NCI-H2196 (cell line): ENCODE measurements at regions not wholly inside any gene's neighbourhood (a gene's known extent, or its start where the extent isn't known, plus 50 kb on each side); places are given as distances from the start of the nearest gene placed in this dataset.

Experiments
- DNase-seq: peaks from one replicate; lab custom pipeline; 2025; ENCODE audit not compliant: unreplicated experiment; lab: John Stamatoyannopoulos, UW

DNA sequence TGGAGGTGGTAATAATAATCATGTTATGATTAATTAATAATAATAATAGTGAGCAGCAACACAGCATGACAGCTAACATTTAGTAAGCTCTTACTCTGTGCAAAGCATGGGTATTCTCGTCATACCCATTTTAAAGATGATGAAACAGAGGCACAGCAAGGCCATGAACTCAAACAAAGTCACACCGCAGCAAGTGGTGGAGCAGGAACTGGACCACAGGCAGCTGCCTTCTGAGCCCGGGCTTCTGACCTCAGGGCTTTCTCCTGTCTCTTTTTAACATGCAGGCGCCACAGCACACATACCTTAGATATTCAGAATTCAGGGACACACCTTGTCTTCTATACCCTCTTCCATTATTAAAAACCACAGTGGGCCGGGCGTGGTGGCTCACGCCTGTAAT, 50.7 kb upstream of the SPATA12 start:
- DNase-seq: no peak

GRCh38 chr3:57009367-57009766, 51.1 kb upstream of the SPATA12 start:
- no peak for DNase-seq

GRCh38 chr3:57007521-57008460, 52.7 kb upstream of the SPATA12 start:
- no peak for DNase-seq

DNA sequence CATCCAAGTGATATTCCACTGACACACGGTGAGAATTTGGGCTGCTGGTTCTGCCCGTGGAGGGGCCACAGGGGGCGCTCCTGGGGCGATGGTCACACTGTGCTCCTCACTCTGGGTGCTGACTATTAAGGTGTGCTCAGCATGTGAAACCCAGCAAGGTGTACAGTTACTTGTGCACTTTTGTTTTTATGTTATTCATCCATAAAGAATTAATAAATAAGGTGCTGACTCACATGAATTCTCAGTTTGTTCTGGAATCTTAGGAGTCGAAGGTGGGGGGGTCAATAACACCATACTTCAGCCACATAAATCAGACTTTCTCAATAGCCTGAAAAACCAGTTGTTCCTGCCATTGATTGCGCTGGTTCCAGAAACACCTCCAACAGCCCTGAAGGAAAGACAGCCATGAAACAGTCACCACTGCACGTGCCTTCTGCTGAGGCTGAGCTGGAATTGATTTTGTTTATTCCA, 53.5 kb upstream of the SPATA12 start:
- DNase-seq: no peak

DNA sequence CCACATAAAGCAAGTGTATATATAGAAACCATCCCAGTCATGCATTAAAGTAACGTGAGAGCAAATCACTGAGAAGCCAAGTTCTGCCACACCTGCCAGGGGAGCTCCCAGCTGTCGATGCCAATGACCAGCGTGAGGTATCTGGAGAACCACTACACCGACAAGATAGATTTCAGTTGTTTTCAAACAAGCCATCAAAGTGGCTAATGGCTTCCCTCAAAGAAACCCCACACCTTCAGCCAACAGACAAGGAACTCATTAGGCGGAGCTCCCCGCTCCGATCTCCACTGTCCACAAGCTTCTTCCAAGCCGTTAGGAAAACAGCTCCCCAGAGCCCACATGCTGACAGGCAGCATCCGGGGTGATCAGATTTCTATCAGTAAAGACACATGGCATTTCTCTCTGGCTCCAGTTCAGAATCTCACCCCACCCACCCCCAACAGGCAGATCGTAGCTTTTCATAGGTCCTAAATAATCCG, 54.2 kb upstream of the SPATA12 start:
- DNase-seq: peak; percentile 57

- DNase-seq: no peak
These were observed 56.2 kb upstream of the SPATA12 start for GRCh38 chr3:57004229-57004628.

DNA sequence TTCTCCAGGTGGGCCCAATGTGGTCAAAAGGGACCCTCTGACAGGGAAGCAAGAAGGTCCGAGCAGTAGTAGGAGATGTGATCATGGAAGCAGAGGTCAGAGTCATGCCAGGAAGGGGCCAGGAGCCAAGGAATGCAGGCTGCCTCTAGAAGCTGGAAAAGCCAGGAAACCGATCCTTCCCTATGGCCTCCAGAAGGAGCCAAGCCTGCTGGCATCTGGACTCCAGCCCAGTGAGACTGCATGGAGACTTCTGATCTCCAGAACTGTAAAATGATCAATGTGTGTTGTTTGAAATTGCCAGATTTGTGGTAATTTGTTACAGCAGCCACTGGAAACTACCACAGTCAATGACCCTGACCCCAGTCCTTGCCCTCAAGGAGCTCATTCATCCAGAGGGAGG, 56.8 kb upstream of the SPATA12 start:
- peak; percentile 3 for DNase-seq

- no peak for DNase-seq
These were observed 59.1 kb upstream of the SPATA12 start for GRCh38 chr3:57001356-57001755.

DNA sequence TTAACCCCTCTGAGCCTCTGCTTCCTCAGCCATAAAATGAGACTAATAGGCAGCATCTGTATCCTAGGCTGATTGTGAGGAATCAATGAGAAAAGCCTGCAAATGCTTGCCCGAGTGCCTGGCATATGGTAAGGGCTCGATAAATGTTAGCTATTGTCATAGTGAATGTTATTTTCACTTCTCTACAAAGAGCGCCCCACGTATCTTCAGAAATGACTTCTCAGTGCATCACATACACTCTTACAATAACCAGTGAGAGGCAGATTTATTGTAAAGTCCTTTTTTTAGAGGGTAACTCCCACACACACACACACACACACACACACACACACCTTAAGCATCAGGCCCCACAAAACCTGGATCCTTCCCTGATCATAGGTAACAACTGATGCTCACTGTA, 60.5 kb upstream of the SPATA12 start:
- no peak for DNase-seq

DNA sequence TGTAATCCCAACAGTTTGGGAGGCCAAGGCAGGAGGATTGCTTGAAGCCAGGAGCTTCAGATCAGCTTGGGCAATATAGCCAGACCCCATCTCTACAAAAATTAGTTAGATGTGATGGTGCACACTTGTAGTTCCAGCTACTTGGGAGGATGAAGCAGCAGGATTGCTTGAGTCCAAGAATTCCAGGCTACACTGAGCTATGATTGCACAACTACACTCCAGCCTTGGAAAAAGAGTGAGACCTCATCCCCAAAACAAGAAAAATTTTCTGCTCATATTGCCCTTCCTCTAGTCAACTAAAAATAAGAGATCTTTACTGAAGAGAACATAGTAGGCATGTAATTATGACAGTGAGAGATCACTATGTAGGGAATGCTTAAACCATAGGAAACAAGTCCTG, 60.9 kb upstream of the SPATA12 start:
- DNase-seq: no peak

DNA sequence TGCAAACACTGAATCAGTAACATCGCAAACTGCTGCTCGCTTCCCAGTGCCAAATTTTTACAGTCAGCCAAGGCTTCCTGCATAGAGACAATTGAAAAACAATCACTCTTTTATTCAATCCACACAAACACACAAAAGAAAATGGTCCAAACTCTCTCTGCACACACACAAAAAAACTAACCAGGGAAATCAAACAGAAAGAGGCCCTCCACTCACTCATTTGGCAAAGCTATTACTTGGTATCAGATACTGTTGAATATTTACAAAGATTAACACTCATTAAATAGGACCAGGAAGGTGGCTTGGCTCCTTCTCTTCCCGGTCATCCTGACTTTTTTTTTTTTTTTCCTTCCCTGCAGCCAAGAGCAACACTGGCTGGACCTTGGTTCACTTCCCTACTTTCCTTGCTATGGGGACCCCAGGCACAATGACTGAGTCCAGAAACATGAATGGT, 62.4 kb upstream of the SPATA12 start:
- DNase-seq: peak; percentile 4

DNA sequence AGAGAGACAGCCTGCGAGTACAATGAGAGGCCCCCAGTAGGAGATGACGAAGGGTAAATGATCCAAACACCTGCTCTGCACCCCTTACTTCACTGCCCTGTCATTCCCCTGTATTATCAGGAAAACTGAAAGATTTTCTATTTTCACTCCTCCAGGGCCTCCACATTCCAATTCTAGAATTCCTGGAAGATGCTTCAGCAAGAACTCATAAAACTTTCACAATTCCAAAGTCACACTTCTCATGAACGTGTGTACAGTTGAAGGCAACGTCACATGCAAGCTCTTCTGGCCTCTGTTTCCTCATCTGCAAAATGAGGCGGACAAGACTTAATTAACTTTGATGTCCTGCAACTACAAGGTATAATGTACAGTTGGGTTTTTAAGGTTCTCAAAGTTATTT, 62.8 kb upstream of the SPATA12 start:
- DNase-seq: no peak

- DNase-seq: no peak
These were observed 63.4 kb upstream of the SPATA12 start for GRCh38 chr3:56997041-56997440.

GRCh38 chr3:56994391-56994790, 66.1 kb upstream of the SPATA12 start:
- DNase-seq: no peak

GRCh38 chr3:56990641-56991015, 69.8 kb upstream of the SPATA12 start:
- no peak for DNase-seq

DNA sequence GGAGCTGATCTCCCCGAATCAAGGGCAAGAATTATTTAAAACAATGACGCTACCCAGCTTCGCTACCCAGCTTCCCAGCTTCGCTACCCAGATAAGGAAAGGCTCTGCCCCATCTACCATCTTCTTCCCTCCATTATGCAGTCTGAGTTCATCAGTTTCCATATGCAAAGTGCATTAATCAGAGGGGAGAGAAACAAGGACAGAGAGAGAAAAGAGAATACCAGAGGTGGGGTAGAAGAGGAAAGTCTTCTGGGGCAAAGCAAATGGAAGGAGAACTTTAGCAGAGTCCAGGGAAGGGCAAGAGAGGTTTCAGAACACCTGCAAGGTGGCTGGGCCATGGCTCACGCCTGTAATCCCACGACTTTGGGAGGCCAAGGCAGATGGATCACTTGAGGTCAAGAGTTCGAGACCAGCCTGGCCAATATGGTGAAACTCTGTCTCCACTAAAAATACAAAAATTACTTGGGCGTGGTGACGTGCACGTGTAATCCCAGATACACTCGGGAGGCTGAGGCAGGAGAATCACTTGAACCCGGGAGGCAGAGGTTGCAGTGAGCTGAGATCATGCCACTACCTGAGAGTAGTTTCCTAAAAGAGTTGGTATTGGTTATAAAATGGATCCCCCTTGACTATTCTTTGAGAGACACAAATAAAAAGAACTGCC, 70.4 kb upstream of the SPATA12 start:
- DNase-seq: no peak

- no peak for DNase-seq
These were observed 71.1 kb upstream of the SPATA12 start for GRCh38 chr3:56989169-56989976.

GRCh38 chr3:56988458-56989168, 71.9 kb upstream of the SPATA12 start:
- peak; percentile 60 for DNase-seq

- no peak for DNase-seq
These were observed 73.1 kb upstream of the SPATA12 start for GRCh38 chr3:56987238-56987895.

- no peak for DNase-seq
These were observed 74.1 kb upstream of the SPATA12 start for GRCh38 chr3:56986347-56986746.
